Lung (tissue), 11 donors: ENCODE measurements at regions not wholly inside any gene's neighbourhood (a gene's known extent, or its start where the extent isn't known, plus 50 kb on each side); places are given as distances from the start of the nearest gene placed in this dataset.

ENCODE experiments used
- ATAC-seq: fragments of 200-7000 bp; cut with Tn5 transposase; one replicate; pipeline ENCODE4 v1.9.1; 2020; ENCODE audit warnings: moderate number of reproducible peaks; ENCODE audit not compliant: insufficient read depth, low FRiP score
- DNase-seq, 3 donors: peaks; one replicate each; pipeline ENCODE4 v3.0.0-alpha.2; 2013 to 2017
- H3K27ac ChIP-seq, 2 donors: one replicate each; pipeline ENCODE4 v1.5.1; 2013; ENCODE audit warnings: mild to moderate bottlenecking in 2 of 2, moderate library complexity in 2 of 2, control low read depth in 1 of 2, inconsistent platforms in 1 of 2, low read depth in 1 of 2, low read length in 1 of 2
- H3K27me3 ChIP-seq, 3 donors: one replicate each; pipeline ENCODE4 v1.5.1; 2013; ENCODE audit warnings: low read length in 2 of 3; ENCODE audit not compliant: control insufficient read depth in 3 of 3, insufficient read depth in 3 of 3
- H3K36me3 ChIP-seq, 4 donors: one replicate each; pipeline ENCODE4 v1.5.1; 2013; ENCODE audit warnings: low read length in 4 of 4, mild to moderate bottlenecking in 1 of 4, moderate library complexity in 1 of 4; ENCODE audit not compliant: control insufficient read depth in 4 of 4, insufficient read depth in 4 of 4
- H3K4me1 ChIP-seq, 5 donors: one replicate each; pipeline ENCODE4 v1.5.1; 2013; ENCODE audit warnings: low read length in 5 of 5, mild to moderate bottlenecking in 2 of 5, moderate library complexity in 1 of 5; ENCODE audit not compliant: control insufficient read depth in 5 of 5, insufficient read depth in 5 of 5
- H3K4me3 ChIP-seq: one replicate; pipeline ENCODE4 v1.5.1; 2013; ENCODE audit warnings: mild to moderate bottlenecking, control low read depth, moderate library complexity
- H3K9ac ChIP-seq, 2 donors: one replicate each; pipeline ENCODE4 v1.5.1; 2013; ENCODE audit warnings: low read length in 2 of 2, control low read depth in 1 of 2; ENCODE audit not compliant: insufficient read depth in 1 of 2
- H3K9me3 ChIP-seq, 4 donors: one replicate each; pipeline ENCODE4 v1.5.1; 2013; ENCODE audit warnings: low read length in 3 of 4, mild to moderate bottlenecking in 1 of 4, moderate library complexity in 1 of 4; ENCODE audit not compliant: control insufficient read depth in 4 of 4, insufficient read depth in 3 of 4
- WGBS, 2 donors: extraction: QIAGEN DNeasy Blood & Tissue Kit; methylation state at CpG; one replicate each; pipeline ENCODE4 v1.1.7; 2013; 5-methylcytosine and 5-hydroxymethylcytosine counted together
- TF ChIP-seq, protein P1 (sequence below): IDR thresholded peaks from 2 replicates; pipeline ENCODE4 v1.5.1; 2012; ENCODE audit warnings: mild to moderate bottlenecking; ENCODE audit errors: control extremely low read depth, extremely low read depth
- donor health status: control.
- donor health status: control.
- donor health status: Bipolar disorder and iron deficiency.
- donor health status: healthy.
- donor health status: DM: yes; HTN: yes; CAD: no.

DNA sequence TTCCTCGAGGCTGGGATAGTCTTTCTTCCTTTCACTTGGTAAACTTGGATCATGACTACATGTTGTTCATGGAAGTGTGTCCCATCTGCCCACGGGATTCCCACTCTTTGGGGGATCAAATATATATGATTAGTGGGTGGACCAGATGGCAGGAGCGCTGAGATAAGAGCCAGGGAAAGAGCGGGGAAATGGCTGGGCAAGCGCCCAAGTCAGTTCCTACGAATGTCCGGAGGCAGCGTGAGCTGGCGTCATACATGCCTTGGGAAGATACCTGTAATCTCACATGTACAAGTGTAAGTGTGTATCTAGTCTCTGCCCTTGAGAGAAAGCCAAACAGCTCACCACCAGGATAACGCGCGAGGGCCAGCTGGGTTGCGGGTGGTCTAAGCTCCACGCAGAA is 62.3 kb downstream of the FZD10 start:
- Histone ChIP-seq H3K36me3 (no peaks in the 10 kb centered on the region), H3K9me3 (peaks cover 0 to 21% (median 0%) of the 10 kb centered on the region in 4 donors), H3K4me1 (peaks cover 0 to 6% (median 0%) of the 10 kb centered on the region in 5 donors), H3K27me3 (peaks cover 0 to 46% (median 26%) of the 10 kb centered on the region in 3 donors), H3K4me3 (no peak overlapping the region), H3K27ac (no peak overlapping the region), H3K9ac (no peak overlapping the region)
- ATAC-seq = no peak
- TF ChIP-seq, protein P1, sequence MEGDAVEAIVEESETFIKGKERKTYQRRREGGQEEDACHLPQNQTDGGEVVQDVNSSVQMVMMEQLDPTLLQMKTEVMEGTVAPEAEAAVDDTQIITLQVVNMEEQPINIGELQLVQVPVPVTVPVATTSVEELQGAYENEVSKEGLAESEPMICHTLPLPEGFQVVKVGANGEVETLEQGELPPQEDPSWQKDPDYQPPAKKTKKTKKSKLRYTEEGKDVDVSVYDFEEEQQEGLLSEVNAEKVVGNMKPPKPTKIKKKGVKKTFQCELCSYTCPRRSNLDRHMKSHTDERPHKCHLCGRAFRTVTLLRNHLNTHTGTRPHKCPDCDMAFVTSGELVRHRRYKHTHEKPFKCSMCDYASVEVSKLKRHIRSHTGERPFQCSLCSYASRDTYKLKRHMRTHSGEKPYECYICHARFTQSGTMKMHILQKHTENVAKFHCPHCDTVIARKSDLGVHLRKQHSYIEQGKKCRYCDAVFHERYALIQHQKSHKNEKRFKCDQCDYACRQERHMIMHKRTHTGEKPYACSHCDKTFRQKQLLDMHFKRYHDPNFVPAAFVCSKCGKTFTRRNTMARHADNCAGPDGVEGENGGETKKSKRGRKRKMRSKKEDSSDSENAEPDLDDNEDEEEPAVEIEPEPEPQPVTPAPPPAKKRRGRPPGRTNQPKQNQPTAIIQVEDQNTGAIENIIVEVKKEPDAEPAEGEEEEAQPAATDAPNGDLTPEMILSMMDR = no peak
- no peak for DNase-seq
- 71 to 84% methylated on average over 14 of the region's 14 CpGs for WGBS, 2 donors

DNA sequence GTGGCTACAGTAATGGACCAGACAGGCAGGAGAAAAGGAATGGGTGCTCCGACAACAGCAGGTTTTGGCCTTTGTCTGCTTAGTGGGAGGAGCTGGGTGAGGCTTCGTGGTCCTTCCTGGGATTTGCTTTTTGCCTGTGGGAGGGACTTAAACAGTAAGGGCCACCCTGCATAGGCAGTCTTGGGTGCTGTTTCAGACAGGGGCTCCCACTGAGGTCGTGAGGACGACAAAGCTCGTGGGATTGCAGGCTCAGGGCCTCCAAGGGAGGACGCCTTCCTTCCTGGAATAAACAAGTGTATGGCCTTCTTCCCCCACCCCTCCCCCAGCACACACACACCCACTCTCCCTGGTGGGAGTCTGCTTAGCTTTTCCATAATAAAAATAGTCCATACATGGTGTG is 63.1 kb downstream of the FZD10 start:
- peaks cover 0 to 43% (median 23%) of the 10 kb centered on the region in 3 donors for H3K27me3 ChIP-seq
- no peak for ATAC-seq
- peaks cover 0 to 6% (median 0%) of the 10 kb centered on the region in 5 donors for H3K4me1 ChIP-seq
- no peak overlapping the region for H3K9ac ChIP-seq
- no peaks in the 10 kb centered on the region for H3K36me3 ChIP-seq
- H3K27ac ChIP-seq = no peak overlapping the region
- no peak for DNase-seq
- H3K9me3 ChIP-seq = peaks cover 0 to 21% (median 0%) of the 10 kb centered on the region in 4 donors
- 39 to 41% methylated on average over 6 of the region's 6 CpGs for WGBS, 2 donors
- TF ChIP-seq, protein P1 = no peak
- no peak overlapping the region for H3K4me3 ChIP-seq

DNA sequence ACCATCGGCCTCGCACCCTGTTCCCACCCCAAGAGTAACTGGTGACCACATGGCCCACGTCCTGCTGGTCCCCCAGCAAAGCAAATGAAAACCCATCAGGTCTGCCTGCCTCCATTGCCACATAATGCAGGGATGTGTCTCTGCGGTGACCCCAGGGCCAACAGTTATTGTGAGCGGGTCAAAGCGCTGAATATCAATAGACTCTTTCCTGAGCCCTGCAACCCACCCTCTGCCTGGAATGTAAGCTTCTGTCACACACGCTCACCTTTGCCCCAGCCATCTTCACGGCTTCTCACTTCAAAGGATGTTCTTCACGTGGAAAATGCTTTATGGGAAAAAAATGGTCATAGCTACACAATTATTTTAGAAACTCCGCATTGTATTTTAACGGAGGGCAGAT is 63.9 kb downstream of the FZD10 start:
- ATAC-seq (no peak), DNase-seq (no peak)
- Histone ChIP-seq H3K27me3 (peaks cover 0 to 36% (median 23%) of the 10 kb centered on the region in 3 donors), H3K27ac (no peak overlapping the region), H3K9ac (no peak overlapping the region), H3K9me3 (peaks cover 0 to 21% (median 2%) of the 10 kb centered on the region in 4 donors), H3K4me1 (peaks cover 0 to 6% (median 0%) of the 10 kb centered on the region in 5 donors), H3K4me3 (no peak overlapping the region), H3K36me3 (no peaks in the 10 kb centered on the region)
- TF ChIP-seq, protein P1 = no peak
- WGBS, 2 donors = 67 to 73% methylated on average over 11 of the region's 11 CpGs

DNA sequence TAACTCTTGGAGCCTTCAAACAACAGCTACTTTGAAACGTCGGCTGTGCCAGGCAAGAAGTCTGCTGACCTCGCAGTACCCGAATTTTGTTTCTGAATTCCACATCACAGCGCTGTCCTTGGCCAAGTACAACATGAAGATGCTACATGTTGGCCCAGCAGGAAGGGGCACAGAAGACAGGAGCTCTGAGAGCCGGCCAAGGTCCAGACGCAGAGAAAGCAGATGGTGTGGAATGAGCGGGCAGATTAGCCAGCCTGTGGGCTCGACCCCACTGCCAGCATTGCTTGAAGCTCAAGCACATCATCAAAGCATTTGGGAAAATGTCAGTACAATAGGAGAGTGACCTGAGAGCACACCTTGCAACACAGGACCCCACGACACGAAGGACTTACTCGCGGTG is 64.5 kb downstream of the FZD10 start:
- H3K27me3 ChIP-seq = peaks cover 0 to 31% (median 23%) of the 10 kb centered on the region in 3 donors
- peaks cover 0 to 6% (median 0%) of the 10 kb centered on the region in 5 donors for H3K4me1 ChIP-seq
- ATAC-seq (no peak), DNase-seq (no peak)
- no peaks in the 10 kb centered on the region for H3K36me3 ChIP-seq
- no peak overlapping the region for H3K9ac ChIP-seq
- no peak overlapping the region for H3K4me3 ChIP-seq
- no peak overlapping the region for H3K27ac ChIP-seq
- WGBS, 2 donors = 85% methylated on average over 13 of the region's 13 CpGs
- TF ChIP-seq, protein P1 = no peak
- H3K9me3 ChIP-seq = peaks cover 0 to 24% (median 2%) of the 10 kb centered on the region in 4 donors
